ENCODE measurements at regions not wholly inside any gene's neighbourhood (a gene's known extent, or its start where the extent isn't known, plus 50 kb on each side); places are given as distances from the start of the nearest gene placed in this dataset.

DNA sequence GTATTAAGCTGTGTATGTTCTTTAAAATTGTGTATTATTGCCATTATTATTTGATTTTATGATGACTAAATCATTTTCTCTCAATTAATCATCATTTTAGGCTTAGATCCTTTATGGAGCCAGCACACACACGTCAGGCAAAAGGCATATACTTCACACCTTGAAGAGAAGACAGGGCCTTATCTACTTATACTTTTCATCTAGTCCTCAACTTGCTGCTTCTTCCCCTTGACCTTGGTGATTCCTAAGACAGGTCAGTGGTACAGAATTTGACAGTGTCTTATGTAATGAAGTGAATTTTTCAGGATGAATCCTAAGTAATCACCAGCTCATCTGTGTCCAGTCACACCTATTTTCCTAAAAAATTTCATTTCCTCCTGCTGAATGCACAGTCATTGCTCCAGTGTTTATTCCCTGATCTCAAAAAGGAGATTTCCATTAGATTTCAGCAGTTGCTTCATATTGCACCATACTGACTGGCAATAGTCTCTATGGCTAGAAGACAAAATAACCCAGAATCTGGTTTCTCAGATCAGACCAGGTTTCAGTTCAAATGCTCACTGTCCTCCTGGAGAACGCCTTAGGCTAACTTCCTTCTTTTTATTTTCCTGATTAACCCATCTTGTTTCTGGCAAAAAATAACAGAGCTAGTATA is 235.7 kb downstream of the PTH2R start:
- Histone ChIP-seq H3K4me3 (ENCODE audit: low read depth, low read length, poor library complexity, severe bottlenecking) (no peak overlapping the region), H3K27ac (ENCODE audit: low read depth, low read length, poor library complexity, severe bottlenecking) (no peak overlapping the region), H3K36me3 (ENCODE audit: insufficient read depth, low read length, poor library complexity, severe bottlenecking) (no peaks in the 10 kb centered on the region), H3K4me1 (ENCODE audit: insufficient read depth, low read length, poor library complexity, severe bottlenecking) (no peaks in the 10 kb centered on the region), H3K27me3 (replicated peaks; ENCODE audit: insufficient read depth, low read depth, low read length, poor library complexity) (no peaks in the 10 kb centered on the region), H3K9me3 (ENCODE audit: low read depth, low read length, poor library complexity, severe bottlenecking) (no peaks in the 10 kb centered on the region)
- intact Hi-C loops (cut with micrococcal nuclease; ENCODE audit: unreplicated experiment) = no loop called here
- POLR2A ChIA-PET (ENCODE audit: low non-redundant PET) = no interaction called here
- CTCF ChIA-PET = no interaction called here
- no peak for DNase-seq (ENCODE audit: low spot score)
- BruUV-seq (replicated peaks) = no TSS peak
- TF ChIP-seq, protein P1, sequence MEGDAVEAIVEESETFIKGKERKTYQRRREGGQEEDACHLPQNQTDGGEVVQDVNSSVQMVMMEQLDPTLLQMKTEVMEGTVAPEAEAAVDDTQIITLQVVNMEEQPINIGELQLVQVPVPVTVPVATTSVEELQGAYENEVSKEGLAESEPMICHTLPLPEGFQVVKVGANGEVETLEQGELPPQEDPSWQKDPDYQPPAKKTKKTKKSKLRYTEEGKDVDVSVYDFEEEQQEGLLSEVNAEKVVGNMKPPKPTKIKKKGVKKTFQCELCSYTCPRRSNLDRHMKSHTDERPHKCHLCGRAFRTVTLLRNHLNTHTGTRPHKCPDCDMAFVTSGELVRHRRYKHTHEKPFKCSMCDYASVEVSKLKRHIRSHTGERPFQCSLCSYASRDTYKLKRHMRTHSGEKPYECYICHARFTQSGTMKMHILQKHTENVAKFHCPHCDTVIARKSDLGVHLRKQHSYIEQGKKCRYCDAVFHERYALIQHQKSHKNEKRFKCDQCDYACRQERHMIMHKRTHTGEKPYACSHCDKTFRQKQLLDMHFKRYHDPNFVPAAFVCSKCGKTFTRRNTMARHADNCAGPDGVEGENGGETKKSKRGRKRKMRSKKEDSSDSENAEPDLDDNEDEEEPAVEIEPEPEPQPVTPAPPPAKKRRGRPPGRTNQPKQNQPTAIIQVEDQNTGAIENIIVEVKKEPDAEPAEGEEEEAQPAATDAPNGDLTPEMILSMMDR (conservative IDR thresholded peaks at IDR 0.05; ENCODE audit: low read depth, low read length) = no peak
- TF ChIP-seq EZH2 (IDR thresholded peaks at IDR 0.05; ENCODE audit: borderline replicate concordance, low read depth, low read length, poor library complexity, severe bottlenecking) = no peak

DNA sequence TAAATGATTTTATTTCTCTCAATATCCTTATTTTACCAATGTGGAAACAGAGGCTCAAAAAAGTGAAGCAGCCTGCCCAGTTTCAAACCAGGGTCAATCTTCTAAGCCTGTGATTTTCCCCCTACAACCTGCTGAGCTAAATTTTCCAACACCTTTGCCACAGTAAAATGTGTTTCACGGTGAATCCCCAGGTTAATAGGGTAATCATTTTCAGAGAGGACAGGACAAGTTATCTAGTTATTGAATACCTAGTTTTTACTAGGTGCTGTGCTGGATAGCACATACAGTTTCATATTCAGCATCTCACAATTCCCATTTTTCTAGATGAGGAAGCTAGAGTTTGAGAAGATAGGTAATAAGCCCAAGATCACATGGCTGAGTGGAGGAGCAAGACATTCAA is 236.6 kb downstream of the PTH2R start:
- BruUV-seq (replicated peaks) = no TSS peak
- H3K4me3 ChIP-seq (ENCODE audit: low read depth, low read length, poor library complexity, severe bottlenecking) = no peak overlapping the region
- no peak overlapping the region for H3K27ac ChIP-seq (ENCODE audit: low read depth, low read length, poor library complexity, severe bottlenecking)
- TF ChIP-seq, protein P1 (conservative IDR thresholded peaks at IDR 0.05; ENCODE audit: low read depth, low read length) = no peak
- TF ChIP-seq EZH2 (IDR thresholded peaks at IDR 0.05; ENCODE audit: borderline replicate concordance, low read depth, low read length, poor library complexity, severe bottlenecking) = no peak
- ChIA-PET POLR2A (ENCODE audit: low non-redundant PET) (no interaction called here), CTCF (no interaction called here)
- no peaks in the 10 kb centered on the region for H3K9me3 ChIP-seq (ENCODE audit: low read depth, low read length, poor library complexity, severe bottlenecking)
- no peak for DNase-seq (ENCODE audit: low spot score)
- intact Hi-C loops (cut with micrococcal nuclease; ENCODE audit: unreplicated experiment) = no loop called here
- no peaks in the 10 kb centered on the region for H3K27me3 ChIP-seq (replicated peaks; ENCODE audit: insufficient read depth, low read depth, low read length, poor library complexity)
- no peaks in the 10 kb centered on the region for H3K36me3 ChIP-seq (ENCODE audit: insufficient read depth, low read length, poor library complexity, severe bottlenecking)
- H3K4me1 ChIP-seq (ENCODE audit: insufficient read depth, low read length, poor library complexity, severe bottlenecking) = no peaks in the 10 kb centered on the region

DNA sequence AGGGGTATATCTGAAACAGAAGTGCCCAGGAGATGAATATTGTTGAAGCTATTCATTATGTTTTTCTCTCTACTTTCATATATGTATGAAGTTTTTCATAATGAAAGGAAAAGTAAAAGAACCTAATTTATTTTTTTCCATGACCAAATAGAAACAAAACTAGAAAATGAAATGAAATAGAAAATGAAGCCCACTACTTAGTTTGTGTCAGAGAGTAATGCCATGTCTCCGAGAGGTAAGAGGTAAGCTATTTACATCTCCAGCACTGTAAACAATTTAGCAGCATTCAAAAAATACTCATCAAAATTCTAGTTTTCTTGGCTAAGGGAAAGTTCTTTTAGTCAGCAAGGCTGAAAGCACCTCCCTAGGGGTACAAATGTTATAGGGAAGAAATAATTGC is 238.6 kb downstream of the PTH2R start:
- BruUV-seq (replicated peaks) = no TSS peak
- no peak overlapping the region for H3K4me3 ChIP-seq (ENCODE audit: low read depth, low read length, poor library complexity, severe bottlenecking)
- POLR2A ChIA-PET (ENCODE audit: low non-redundant PET) = no interaction called here
- no peaks in the 10 kb centered on the region for H3K4me1 ChIP-seq (ENCODE audit: insufficient read depth, low read length, poor library complexity, severe bottlenecking)
- H3K27ac ChIP-seq (ENCODE audit: low read depth, low read length, poor library complexity, severe bottlenecking) = no peak overlapping the region
- H3K9me3 ChIP-seq (ENCODE audit: low read depth, low read length, poor library complexity, severe bottlenecking) = no peaks in the 10 kb centered on the region
- H3K36me3 ChIP-seq (ENCODE audit: insufficient read depth, low read length, poor library complexity, severe bottlenecking) = no peaks in the 10 kb centered on the region
- CTCF ChIA-PET = no interaction called here
- TF ChIP-seq, protein P1 (conservative IDR thresholded peaks at IDR 0.05; ENCODE audit: low read depth, low read length) = no peak
- no peak for TF ChIP-seq EZH2 (IDR thresholded peaks at IDR 0.05; ENCODE audit: borderline replicate concordance, low read depth, low read length, poor library complexity, severe bottlenecking)
- no peak for DNase-seq (ENCODE audit: low spot score)
- intact Hi-C loops (cut with micrococcal nuclease; ENCODE audit: unreplicated experiment) = no loop called here
- H3K27me3 ChIP-seq (replicated peaks; ENCODE audit: insufficient read depth, low read depth, low read length, poor library complexity) = no peaks in the 10 kb centered on the region

All from A673 (cell line).